Keratinocyte (primary cell): ENCODE measurements at regions not wholly inside any gene's neighbourhood (a gene's known extent, or its start where the extent isn't known, plus 50 kb on each side); places are given as distances from the start of the nearest gene placed in this dataset.

Experiments
- DNase-seq: peaks from one replicate; pipeline ENCODE4 v3.0.0-alpha.2; 2011; ENCODE audit warnings: low read depth, missing footprints, low spot score
- FAIRE-seq: peaks from 2 replicates; lab custom pipeline; 2011; peaks lifted over from hg19 to GRCh38; lab: Jason Lieb, UNC
- H2AFZ ChIP-seq: 2 replicates; pipeline ENCODE4 v1.6.0; 2012; ENCODE audit warnings: low read length, control low read depth, inconsistent platforms; ENCODE audit not compliant: control insufficient read depth
- H3K27ac ChIP-seq: 2 replicates; pipeline ENCODE4 v1.5.1; 2011; ENCODE audit warnings: low read length; ENCODE audit not compliant: control insufficient read depth, insufficient read depth
- H3K27me3 ChIP-seq: 3 replicates; pipeline ENCODE4 v1.6.0; 2011; ENCODE audit warnings: low read length; ENCODE audit not compliant: control insufficient read depth, insufficient read depth; ENCODE audit errors: extremely low read depth
- H3K36me3 ChIP-seq, 2 experiments: 2 replicates in 1 of 2; 3 replicates in 1 of 2; pipeline ENCODE4 v1.5.1; 2011; ENCODE audit warnings: low read length in 2 of 2, mild to moderate bottlenecking in 1 of 2; ENCODE audit not compliant: control insufficient read depth in 2 of 2, insufficient read depth in 2 of 2; ENCODE audit errors: extremely low read depth in 1 of 2
- H3K4me1 ChIP-seq: 3 replicates; pipeline ENCODE4 v1.5.1; 2011; ENCODE audit warnings: low read length; ENCODE audit not compliant: control insufficient read depth, insufficient read depth; ENCODE audit errors: extremely low read depth
- H3K4me2 ChIP-seq: 3 replicates; pipeline ENCODE4 v1.6.0; 2011; ENCODE audit warnings: low read depth, low read length; ENCODE audit not compliant: control insufficient read depth, insufficient read depth; ENCODE audit errors: extremely low read depth
- H3K4me3 ChIP-seq, 3 experiments: fragments of 200-600 bp in 1 of 3; sonication (generic) in 1 of 3; 2 replicates in 2 of 3; 3 replicates in 1 of 3; pipeline ENCODE4 v1.5.1; 2011 to 2016; ENCODE audit warnings: low read length in 3 of 3, mild to moderate bottlenecking in 3 of 3, control low read depth in 2 of 3, inconsistent platforms in 1 of 3, low read depth in 1 of 3, mixed read lengths in 1 of 3, mixed run types in 1 of 3, moderate library complexity in 1 of 3; ENCODE audit not compliant: control insufficient read depth in 2 of 3, insufficient read depth in 2 of 3; ENCODE audit errors: extremely low read depth in 1 of 3
- H3K79me2 ChIP-seq: 2 replicates; pipeline ENCODE4 v1.6.0; 2012; ENCODE audit warnings: low read length; ENCODE audit not compliant: control insufficient read depth, insufficient read depth
- H3K9ac ChIP-seq: 3 replicates; pipeline ENCODE4 v1.6.0; 2011; ENCODE audit warnings: low read length; ENCODE audit not compliant: control insufficient read depth, insufficient read depth; ENCODE audit errors: extremely low read depth
- H3K9me1 ChIP-seq: 3 replicates; pipeline ENCODE4 v1.6.0; 2011; ENCODE audit warnings: low read length; ENCODE audit not compliant: control insufficient read depth, insufficient read depth; ENCODE audit errors: extremely low read depth
- H3K9me3 ChIP-seq: 2 replicates; pipeline ENCODE4 v1.5.1; 2012; ENCODE audit warnings: low read depth, low read length; ENCODE audit not compliant: control insufficient read depth
- H4K20me1 ChIP-seq: 3 replicates; pipeline ENCODE4 v1.6.0; 2011; ENCODE audit warnings: low read length; ENCODE audit not compliant: control insufficient read depth, insufficient read depth; ENCODE audit errors: extremely low read depth
- CTCF ChIP-seq, 3 experiments: IDR thresholded peaks in 1 of 3; conservative IDR thresholded peaks in 1 of 3; optimal IDR thresholded peaks in 1 of 3; 2 replicates in 2 of 3; 3 replicates in 1 of 3; pipeline versions ENCODE3 to v1.5.1; 2011; ENCODE audit warnings: low read length in 3 of 3, mild to moderate bottlenecking in 3 of 3, moderate library complexity in 2 of 3, control low read depth in 1 of 3, inconsistent platforms in 1 of 3; ENCODE audit not compliant: insufficient read depth in 2 of 3; ENCODE audit errors: extremely low read depth in 1 of 3
- EZH2 ChIP-seq: IDR thresholded peaks from one replicate; pipeline ENCODE4 v1.6.1; 2012; ENCODE audit warnings: inconsistent platforms, mild to moderate bottlenecking, low read length, moderate library complexity
- dilution Hi-C: fragments of 300-500 bp; cut with MboI; formaldehyde crosslinking; loops from one replicate; pipeline ENCODE4 v1.7.0; 2020; ENCODE audit warnings: low sequenced_read_pairs; ENCODE audit not compliant: extremely low pct_ligation_motif_present

- H3K27ac ChIP-seq = no peak overlapping the region
- no peak for DNase-seq
- H3K9me3 ChIP-seq = no peaks in the 10 kb centered on the region
- H3K4me2 ChIP-seq = no peak overlapping the region
- H3K9me1 ChIP-seq = no peaks in the 10 kb centered on the region
- H3K79me2 ChIP-seq = no peaks in the 10 kb centered on the region
- no peak overlapping the region for H3K9ac ChIP-seq
- dilution Hi-C loops = no loop called here
- TF ChIP-seq CTCF (optimal IDR thresholded peaks at IDR 0.05 in 1 of 3, IDR thresholded peaks at IDR 0.05 in 1 of 3, conservative IDR thresholded peaks at IDR 0.05 in 1 of 3; ENCODE audit: extremely low read depth in 1 of 3, insufficient read depth in 2 of 3, low read length in 3 of 3) = no peak
- TF ChIP-seq EZH2 = no peak
- H3K4me1 ChIP-seq = no peaks in the 10 kb centered on the region
- H2AFZ ChIP-seq = no peak overlapping the region
- H4K20me1 ChIP-seq = no peaks in the 10 kb centered on the region
- H3K4me3 ChIP-seq = no peak overlapping the region
- no peak for FAIRE-seq
- no peaks in the 10 kb centered on the region for H3K36me3 ChIP-seq
- H3K27me3 ChIP-seq = no peaks in the 10 kb centered on the region
These were observed 250.8 kb downstream of the ANAPC1 start for GRCh38 chr2:111633189-111633588.

GRCh38 chr2:111633643-111634042 is 250.3 kb downstream of the ANAPC1 start:
- Histone ChIP-seq H3K79me2 (no peaks in the 10 kb centered on the region), H3K4me1 (no peaks in the 10 kb centered on the region), H3K4me3 (no peak overlapping the region), H4K20me1 (no peaks in the 10 kb centered on the region), H2AFZ (no peak overlapping the region), H3K9me1 (no peaks in the 10 kb centered on the region), H3K27me3 (no peaks in the 10 kb centered on the region), H3K27ac (no peak overlapping the region), H3K9me3 (no peaks in the 10 kb centered on the region), H3K36me3 (no peaks in the 10 kb centered on the region), H3K4me2 (no peak overlapping the region), H3K9ac (no peak overlapping the region)
- dilution Hi-C loops = no loop called here
- FAIRE-seq (no peak), DNase-seq (no peak)
- TF ChIP-seq EZH2 = no peak
- no peak for TF ChIP-seq CTCF (optimal IDR thresholded peaks at IDR 0.05 in 1 of 3, IDR thresholded peaks at IDR 0.05 in 1 of 3, conservative IDR thresholded peaks at IDR 0.05 in 1 of 3; ENCODE audit: extremely low read depth in 1 of 3, insufficient read depth in 2 of 3, low read length in 3 of 3)
